GM12801 (cell line): ENCODE measurements at regions not wholly inside any gene's neighbourhood (a gene's known extent, or its start where the extent isn't known, plus 50 kb on each side); places are given as distances from the start of the nearest gene placed in this dataset.

Experiments used
- CTCF ChIP-seq: IDR thresholded peaks from one replicate; pipeline ENCODE4 v1.5.1; 2011; ENCODE audit warnings: control low read depth; ENCODE audit not compliant: insufficient read length; ENCODE audit errors: extremely low read depth

GRCh38 chr10:83988435-83988834, 150.9 kb upstream of the GHITM start:
- TF ChIP-seq CTCF, result no peak

- no peak for TF ChIP-seq CTCF
Measured at GRCh38 chr10:83990126-83990525, 149.2 kb upstream of the GHITM start.

GRCh38 chr10:83991986-83992753, 147.1 kb upstream of the GHITM start:
- no peak for TF ChIP-seq CTCF

- no peak for TF ChIP-seq CTCF
Measured at GRCh38 chr10:83994325-83994724, 145.0 kb upstream of the GHITM start.

- no peak for TF ChIP-seq CTCF
Measured at GRCh38 chr10:83995738-83996331, 143.5 kb upstream of the GHITM start.

GRCh38 chr10:84004221-84004620, 135.1 kb upstream of the GHITM start:
- TF ChIP-seq CTCF, result no peak

GRCh38 chr10:84005403-84005802, 133.9 kb upstream of the GHITM start:
- no peak for TF ChIP-seq CTCF
